Glutamatergic neuron (in vitro differentiated cells): ENCODE measurements at regions not wholly inside any gene's neighbourhood (a gene's known extent, or its start where the extent isn't known, plus 50 kb on each side); places are given as distances from the start of the nearest gene placed in this dataset.

Source experiments
- DNase-seq: peaks from one replicate; pipeline ENCODE4 v3.0.0; 2022
- H3K27ac Mint-ChIP-seq: one replicate; pipeline ENCODE4 v1.8.0; 2020; ENCODE audit warnings: mild to moderate bottlenecking, mixed read lengths, inconsistent platforms; ENCODE audit not compliant: unreplicated experiment
- H3K27me3 Mint-ChIP-seq: one replicate; pipeline ENCODE4 v1.8.0; 2020; ENCODE audit warnings: mild to moderate bottlenecking, moderate library complexity, mixed read lengths, inconsistent platforms; ENCODE audit not compliant: unreplicated experiment
- H3K36me3 Mint-ChIP-seq: one replicate; pipeline ENCODE4 v1.8.0; 2020; ENCODE audit warnings: mild to moderate bottlenecking, mixed read lengths, inconsistent platforms; ENCODE audit not compliant: unreplicated experiment
- H3K4me1 Mint-ChIP-seq: one replicate; pipeline ENCODE4 v1.8.0; 2020; ENCODE audit warnings: mild to moderate bottlenecking, low read depth, mixed read lengths, inconsistent platforms; ENCODE audit not compliant: unreplicated experiment
- H3K4me3 Mint-ChIP-seq: one replicate; pipeline ENCODE4 v1.8.0; 2020; ENCODE audit warnings: mild to moderate bottlenecking, mixed read lengths, inconsistent platforms; ENCODE audit not compliant: unreplicated experiment
- H3K9me3 Mint-ChIP-seq: one replicate; pipeline ENCODE4 v1.8.0; 2020; ENCODE audit warnings: mild to moderate bottlenecking, moderate library complexity, mixed read lengths, inconsistent platforms; ENCODE audit not compliant: unreplicated experiment
- CTCF ChIP-seq: fragments of 200-600 bp; sonication (generic); IDR thresholded peaks from one replicate; pipeline ENCODE4 v1.5.0; 2021; ENCODE audit not compliant: partially characterized antibody, unreplicated experiment

GRCh38 chr11:106466521-106467080, 389.1 kb downstream of the AASDHPPT start:
- no peaks in the 10 kb centered on the region for H3K9me3 Mint-ChIP-seq
- no peak overlapping the region for H3K4me3 Mint-ChIP-seq
- DNase-seq: no peak
- H3K4me1 Mint-ChIP-seq: peaks cover 32% of the 10 kb centered on the region
- peak overlapping the region; percentile 69 for H3K27ac Mint-ChIP-seq
- TF ChIP-seq CTCF: no peak
- H3K36me3 Mint-ChIP-seq: no peaks in the 10 kb centered on the region
- H3K27me3 Mint-ChIP-seq: peaks cover 2% of the 10 kb centered on the region

- no peak overlapping the region for H3K27ac Mint-ChIP-seq
- no peak for TF ChIP-seq CTCF
- no peaks in the 10 kb centered on the region for H3K36me3 Mint-ChIP-seq
- no peaks in the 10 kb centered on the region for H3K9me3 Mint-ChIP-seq
- peaks cover 2% of the 10 kb centered on the region for H3K27me3 Mint-ChIP-seq
- H3K4me1 Mint-ChIP-seq: peaks cover 34% of the 10 kb centered on the region
- DNase-seq: no peak
- H3K4me3 Mint-ChIP-seq: no peak overlapping the region
Observed at GRCh38 chr11:106467501-106467900, 390.0 kb downstream of the AASDHPPT start.

GRCh38 chr11:106468086-106468485, 390.6 kb downstream of the AASDHPPT start:
- Mint-ChIP-seq H3K9me3 (peaks cover under 1% of the 10 kb centered on the region), H3K4me3 (no peak overlapping the region), H3K27me3 (peaks cover 3% of the 10 kb centered on the region), H3K27ac (no peak overlapping the region), H3K4me1 (peaks cover 37% of the 10 kb centered on the region), H3K36me3 (no peaks in the 10 kb centered on the region)
- no peak for DNase-seq
- no peak for TF ChIP-seq CTCF

- H3K27me3 Mint-ChIP-seq: peaks cover 6% of the 10 kb centered on the region
- H3K27ac Mint-ChIP-seq: peak overlapping the region; percentile 71
- H3K4me1 Mint-ChIP-seq: peaks cover 37% of the 10 kb centered on the region
- H3K9me3 Mint-ChIP-seq: peaks cover 5% of the 10 kb centered on the region
- H3K36me3 Mint-ChIP-seq: no peaks in the 10 kb centered on the region
- H3K4me3 Mint-ChIP-seq: no peak overlapping the region
- no peak for DNase-seq
- no peak for TF ChIP-seq CTCF
Observed at GRCh38 chr11:106468531-106468930, 391.1 kb downstream of the AASDHPPT start.

- no peak overlapping the region for H3K27ac Mint-ChIP-seq
- no peak for TF ChIP-seq CTCF
- no peak for DNase-seq
- peaks cover 6% of the 10 kb centered on the region for H3K9me3 Mint-ChIP-seq
- peaks cover 34% of the 10 kb centered on the region for H3K4me1 Mint-ChIP-seq
- peaks cover 4% of the 10 kb centered on the region for H3K36me3 Mint-ChIP-seq
- no peak overlapping the region for H3K4me3 Mint-ChIP-seq
- H3K27me3 Mint-ChIP-seq: peaks cover 5% of the 10 kb centered on the region
Observed at GRCh38 chr11:106470230-106470629, 392.8 kb downstream of the AASDHPPT start.
